ENCODE measurements at regions not wholly inside any gene's neighbourhood (a gene's known extent, or its start where the extent isn't known, plus 50 kb on each side); places are given as distances from the start of the nearest gene placed in this dataset.

GRCh38 chr4:124199185-124199584, 513.3 kb downstream of the ANKRD50 start:
- Histone ChIP-seq H3K27me3 (ENCODE audit: insufficient read depth in 3 of 3, low read length in 2 of 3) (no peaks in the 10 kb centered on the region), H3K36me3 (ENCODE audit: insufficient read depth in 1 of 2, low read depth in 1 of 2) (no peaks in the 10 kb centered on the region), H3K4me1 (no peaks in the 10 kb centered on the region), H3K4me3 (no peak overlapping the region), H3K27ac (no peak overlapping the region), H3K9me3 (no peaks in the 10 kb centered on the region)
- TF ChIP-seq CTCF (IDR thresholded peaks at IDR 0.05) = no peak
- WGBS, 3 donors = 84 to 89% (median 86%) methylated on average over 2 of the region's 2 CpGs
- ATAC-seq (no peak), DNase-seq (no peak)
- intact Hi-C loops (cut with DNase I) = no loop called here

GRCh38 chr4:124199755-124200154, 512.8 kb downstream of the ANKRD50 start:
- 70 to 77% (median 71%) methylated on average over 4 of the region's 4 CpGs for WGBS, 3 donors
- DNase-seq = no peak
- Histone ChIP-seq H3K27me3 (ENCODE audit: insufficient read depth in 3 of 3, low read length in 2 of 3) (no peaks in the 10 kb centered on the region), H3K4me3 (no peak overlapping the region), H3K9me3 (no peaks in the 10 kb centered on the region), H3K36me3 (ENCODE audit: insufficient read depth in 1 of 2, low read depth in 1 of 2) (no peaks in the 10 kb centered on the region), H3K4me1 (no peaks in the 10 kb centered on the region), H3K27ac (no peak overlapping the region)
- TF ChIP-seq CTCF (IDR thresholded peaks at IDR 0.05) = no peak
- intact Hi-C loops (cut with DNase I) = no loop called here
- ATAC-seq = no peak

GRCh38 chr4:124201636-124202035, 510.9 kb downstream of the ANKRD50 start:
- DNase-seq (no peak), ATAC-seq (no peak)
- Histone ChIP-seq H3K4me3 (no peak overlapping the region), H3K4me1 (no peaks in the 10 kb centered on the region), H3K9me3 (no peaks in the 10 kb centered on the region), H3K27me3 (ENCODE audit: insufficient read depth in 3 of 3, low read length in 2 of 3) (no peaks in the 10 kb centered on the region), H3K27ac (no peak overlapping the region), H3K36me3 (ENCODE audit: insufficient read depth in 1 of 2, low read depth in 1 of 2) (no peaks in the 10 kb centered on the region)
- no peak for TF ChIP-seq CTCF (IDR thresholded peaks at IDR 0.05)
- WGBS, 3 donors = 27 to 66% (median 31%) methylated on average over 1 of the region's 1 CpG
- intact Hi-C loops (cut with DNase I) = no loop called here

- Histone ChIP-seq H3K4me3 (no peak overlapping the region), H3K4me1 (no peaks in the 10 kb centered on the region), H3K27ac (no peak overlapping the region), H3K9me3 (no peaks in the 10 kb centered on the region), H3K27me3 (ENCODE audit: insufficient read depth in 3 of 3, low read length in 2 of 3) (no peaks in the 10 kb centered on the region), H3K36me3 (ENCODE audit: insufficient read depth in 1 of 2, low read depth in 1 of 2) (no peaks in the 10 kb centered on the region)
- TF ChIP-seq CTCF (IDR thresholded peaks at IDR 0.05) = no peak
- intact Hi-C loops (cut with DNase I) = no loop called here
- DNase-seq (peak in 1 of 2 donors; percentile 25), ATAC-seq (no peak)
- whole genome bisulfite sequencing, 3 donors = 23 to 39% (median 31%) methylated on average over 2 of the region's 2 CpGs
These were observed 510.4 kb downstream of the ANKRD50 start for GRCh38 chr4:124202099-124202498.

- H3K27ac ChIP-seq = no peak overlapping the region
- DNase-seq (no peak), ATAC-seq (no peak)
- intact Hi-C loops (cut with DNase I) = no loop called here
- H3K36me3 ChIP-seq (ENCODE audit: insufficient read depth in 1 of 2, low read depth in 1 of 2) = no peaks in the 10 kb centered on the region
- WGBS, 3 donors = 72 to 86% (median 82%) methylated on average over 3 of the region's 3 CpGs
- no peaks in the 10 kb centered on the region for H3K9me3 ChIP-seq
- no peaks in the 10 kb centered on the region for H3K27me3 ChIP-seq (ENCODE audit: insufficient read depth in 3 of 3, low read length in 2 of 3)
- H3K4me3 ChIP-seq = no peak overlapping the region
- H3K4me1 ChIP-seq = no peaks in the 10 kb centered on the region
- no peak for TF ChIP-seq CTCF (IDR thresholded peaks at IDR 0.05)
These were observed 508.8 kb downstream of the ANKRD50 start for GRCh38 chr4:124203613-124204238.

Measured in psoas muscle (tissue), 7 donors.